ENCODE measurements at regions not wholly inside any gene's neighbourhood (a gene's known extent, or its start where the extent isn't known, plus 50 kb on each side); places are given as distances from the start of the nearest gene placed in this dataset.

- Histone ChIP-seq H3K14ac (replicated peaks; ENCODE audit: low read depth, low read length) (no peak overlapping the region), H2AK5ac (ENCODE audit: low read depth, low read length) (no peak overlapping the region), H3K4ac (ENCODE audit: low read depth, low read length) (no peak overlapping the region), H4K8ac (ENCODE audit: low read depth in 2 of 2, low read length in 2 of 2) (no peak overlapping the region), H3K4me2 (ENCODE audit: low read depth, low read length) (no peak overlapping the region), H3K9me3 (ENCODE audit: control insufficient read depth, insufficient read depth, low read length) (no peaks in the 10 kb centered on the region), H2BK20ac (ENCODE audit: low read depth, low read length) (no peak overlapping the region), H3K9ac (ENCODE audit: low read depth, low read length) (no peak overlapping the region), H3K79me1 (ENCODE audit: low read depth in 1 of 2, low read length in 2 of 2) (no peaks in the 10 kb centered on the region), H3K56ac (ENCODE audit: extremely low read depth, insufficient read depth, low read length) (no peak overlapping the region), H2BK120ac (ENCODE audit: low read depth, low read length) (no peak overlapping the region), H3K4me1 (ENCODE audit: control insufficient read depth, insufficient read depth, low read length) (peaks cover 2% of the 10 kb centered on the region; the same call in 1 of the 2 replicates), H2AFZ (replicated peaks; ENCODE audit: low read length, poor library complexity) (no peak overlapping the region), H3K27ac (ENCODE audit: insufficient read depth, low read length) (no peak overlapping the region), H3K9me1 (ENCODE audit: insufficient read depth, low read length) (peaks cover 8% of the 10 kb centered on the region; the same call in 1 of the 2 replicates), H4K91ac (ENCODE audit: insufficient read depth, low read depth, low read length) (no peak overlapping the region), H4K20me1 (ENCODE audit: insufficient read depth, low read length) (no peaks in the 10 kb centered on the region), H2BK5ac (ENCODE audit: low read depth, low read length, poor library complexity, severe bottlenecking) (no peak overlapping the region), H3K27me3 (ENCODE audit: control insufficient read depth, insufficient read depth, low read length) (no peaks in the 10 kb centered on the region), H3K23ac (ENCODE audit: low read depth, low read length) (no peak overlapping the region), H3K36me3 (ENCODE audit: control insufficient read depth, insufficient read depth, low read length) (no peaks in the 10 kb centered on the region), H4K5ac (ENCODE audit: low read depth, low read length) (no peak overlapping the region), H2AK9ac (replicated peaks; ENCODE audit: low read depth, low read length, poor library complexity) (no peak overlapping the region), H3K18ac (ENCODE audit: low read depth, low read length) (no peak overlapping the region), H3K4me3 (ENCODE audit: insufficient read depth, low read depth, low read length) (no peak overlapping the region), H2BK15ac (ENCODE audit: low read depth, low read length) (no peak overlapping the region)
- intact Hi-C loops (cut with micrococcal nuclease) = no loop called here
- 82% methylated on average over 6 of the region's 6 CpGs; no CpG with 5 or more reads in 1 of the 2 experiments for WGBS, 2 experiments (ENCODE audit: extremely low coverage in 2 of 2, insufficient read length in 1 of 2)
- DNase-seq = no peak
- in situ Hi-C loops (cut with MboI; ENCODE audit: low sequenced_read_pairs) = no loop called here
- dilution Hi-C loops (cut with HindIII; ENCODE audit: low sequenced_read_pairs, unreplicated experiment) = no loop called here
- CTCF ChIA-PET = no interaction called here
- POLR2A ChIA-PET (ENCODE audit: unreplicated experiment) = no interaction called here
- no peak for ATAC-seq (ENCODE audit: low read depth)
- BruUV-seq (replicated peaks) = no TSS peak
- TF ChIP-seq NFE2L2 (IDR thresholded peaks at IDR 0.05; ENCODE audit: low read depth, low read length) = no peak
- no peak for TF ChIP-seq RAD21 (IDR thresholded peaks at IDR 0.05; ENCODE audit: low read length)
- TF ChIP-seq CTCF (conservative IDR thresholded peaks at IDR 0.05; ENCODE audit: low read depth, low read length) = no peak
- TF ChIP-seq RFX5 (IDR thresholded peaks at IDR 0.05; ENCODE audit: low read depth, low read length) = no peak
- no peak for TF ChIP-seq MXI1 (IDR thresholded peaks at IDR 0.05; ENCODE audit: borderline replicate concordance, low read depth, low read length)
- no peak for TF ChIP-seq BHLHE40 (IDR thresholded peaks at IDR 0.05; ENCODE audit: low read depth, low read length)
- no peak for TF ChIP-seq POLR2A (IDR thresholded peaks at IDR 0.05; ENCODE audit: low read depth, low read length)
- no peak for TF ChIP-seq RCOR1 (IDR thresholded peaks at IDR 0.05; ENCODE audit: insufficient replicate concordance, low read length)
- no peak for TF ChIP-seq ELK1 (IDR thresholded peaks at IDR 0.05; ENCODE audit: borderline replicate concordance, low read depth, low read length)
- no peak for TF ChIP-seq USF2 (IDR thresholded peaks at IDR 0.05; ENCODE audit: low read depth, low read length)
- no peak for TF ChIP-seq CHD1 (IDR thresholded peaks at IDR 0.05; ENCODE audit: low read depth, low read length)
- TF ChIP-seq CEBPB (IDR thresholded peaks at IDR 0.05; ENCODE audit: low read depth, low read length) = no peak
- no peak for TF ChIP-seq FOS (IDR thresholded peaks at IDR 0.05; ENCODE audit: low read depth, low read length)
- TF ChIP-seq MAZ (IDR thresholded peaks at IDR 0.05; ENCODE audit: borderline replicate concordance, low read depth, low read length) = no peak
- TF ChIP-seq MAFK (IDR thresholded peaks at IDR 0.05; ENCODE audit: low read depth, low read length) = no peak
- TF ChIP-seq SMC3 (IDR thresholded peaks at IDR 0.05; ENCODE audit: low read depth, low read length) = no peak
These were observed 498.6 kb downstream of the EFNB2 start for GRCh38 chr13:106036870-106037269.

Measured in IMR-90 (cell line).